GM10248 (cell line): ENCODE measurements at regions not wholly inside any gene's neighbourhood (a gene's known extent, or its start where the extent isn't known, plus 50 kb on each side); places are given as distances from the start of the nearest gene placed in this dataset.
"Not testable (repeated sequence)": the region's sequence is repeated elsewhere in the genome, so short reads cannot be mapped to it uniquely, and the experiment has no call there.

Experiments
- CTCF ChIA-PET: fragments of 300-600 bp; sonication (Branson Sonifier 250); formaldehyde crosslinking; extraction: SDS; loops from one replicate; lab custom pipeline; 2021; ENCODE audit warnings: antibody characterized with exemption; lab: Yijun Ruan, JAX
- POLR2A ChIA-PET: fragments of 350-650 bp; sonication (Branson Sonifier 250); formaldehyde crosslinking; extraction: SDS; loops from one replicate; lab custom pipeline; 2020; ENCODE audit warnings: antibody characterized with exemption; lab: Yijun Ruan, JAX
- DNase-seq: peaks from one replicate; pipeline ENCODE4 v3.0.0; 2012; ENCODE audit errors: extremely low spot score
- TF ChIP-seq, protein P1 (sequence below): IDR thresholded peaks from 2 replicates; pipeline ENCODE4 v1.5.1; 2012; ENCODE audit warnings: mild to moderate bottlenecking, low read depth; ENCODE audit errors: extremely low read depth, missing control alignments, control extremely low read depth

GRCh38 chr14:71165121-71166031 lies 258.1 kb downstream of the PCNX1 start:
- TF ChIP-seq, protein P1, sequence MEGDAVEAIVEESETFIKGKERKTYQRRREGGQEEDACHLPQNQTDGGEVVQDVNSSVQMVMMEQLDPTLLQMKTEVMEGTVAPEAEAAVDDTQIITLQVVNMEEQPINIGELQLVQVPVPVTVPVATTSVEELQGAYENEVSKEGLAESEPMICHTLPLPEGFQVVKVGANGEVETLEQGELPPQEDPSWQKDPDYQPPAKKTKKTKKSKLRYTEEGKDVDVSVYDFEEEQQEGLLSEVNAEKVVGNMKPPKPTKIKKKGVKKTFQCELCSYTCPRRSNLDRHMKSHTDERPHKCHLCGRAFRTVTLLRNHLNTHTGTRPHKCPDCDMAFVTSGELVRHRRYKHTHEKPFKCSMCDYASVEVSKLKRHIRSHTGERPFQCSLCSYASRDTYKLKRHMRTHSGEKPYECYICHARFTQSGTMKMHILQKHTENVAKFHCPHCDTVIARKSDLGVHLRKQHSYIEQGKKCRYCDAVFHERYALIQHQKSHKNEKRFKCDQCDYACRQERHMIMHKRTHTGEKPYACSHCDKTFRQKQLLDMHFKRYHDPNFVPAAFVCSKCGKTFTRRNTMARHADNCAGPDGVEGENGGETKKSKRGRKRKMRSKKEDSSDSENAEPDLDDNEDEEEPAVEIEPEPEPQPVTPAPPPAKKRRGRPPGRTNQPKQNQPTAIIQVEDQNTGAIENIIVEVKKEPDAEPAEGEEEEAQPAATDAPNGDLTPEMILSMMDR = no peak
- POLR2A ChIA-PET = no interaction called here
- DNase-seq = no peak
- CTCF ChIA-PET = interaction anchor here (0.7 to 1.6 kb wide), 7 partner anchors 8 to 690 kb away, joined by 3 to 8 read pairs (median 3); no protein-coding TSS in a partner anchor

DNA sequence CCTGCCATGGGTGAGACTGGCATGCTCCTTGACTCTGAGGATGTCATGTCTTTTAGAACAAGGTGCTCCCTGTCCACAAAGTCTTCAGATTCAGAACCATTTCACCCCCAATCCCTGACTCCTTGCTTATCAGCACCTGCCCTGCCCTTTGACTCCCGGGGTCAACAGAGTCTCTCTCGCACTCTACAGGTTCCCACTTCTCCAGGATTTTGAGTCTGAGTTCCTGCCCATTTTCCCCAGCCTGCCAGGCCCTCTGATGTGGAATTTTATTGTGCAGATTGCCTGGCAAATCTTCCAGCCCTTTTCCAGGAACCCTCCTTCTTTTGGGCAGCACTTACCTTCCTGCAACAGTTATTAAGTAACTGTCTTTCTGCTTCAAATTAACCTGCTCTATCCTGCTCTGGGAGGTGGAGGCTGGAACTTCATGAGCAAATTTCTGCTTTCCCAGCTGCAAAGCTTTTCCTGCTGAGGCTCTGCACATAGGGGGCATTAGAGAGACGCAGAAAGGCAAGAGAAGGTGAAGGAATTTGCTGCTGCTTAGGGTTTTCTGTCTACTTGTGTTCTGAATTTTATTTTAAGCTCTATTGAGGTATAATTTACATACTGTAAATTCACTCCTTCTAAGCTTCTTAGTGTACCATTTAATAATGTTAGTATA lies 259.1 kb downstream of the PCNX1 start:
- TF ChIP-seq, protein P1 = peak; percentile 68
- ChIA-PET CTCF (interaction anchor here (0.6 to 1.6 kb wide), 17 partner anchors 12 to 689 kb away, joined by 3 to 9 read pairs (median 4); no protein-coding TSS in a partner anchor), POLR2A (no interaction called here)
- no peak for DNase-seq

DNA sequence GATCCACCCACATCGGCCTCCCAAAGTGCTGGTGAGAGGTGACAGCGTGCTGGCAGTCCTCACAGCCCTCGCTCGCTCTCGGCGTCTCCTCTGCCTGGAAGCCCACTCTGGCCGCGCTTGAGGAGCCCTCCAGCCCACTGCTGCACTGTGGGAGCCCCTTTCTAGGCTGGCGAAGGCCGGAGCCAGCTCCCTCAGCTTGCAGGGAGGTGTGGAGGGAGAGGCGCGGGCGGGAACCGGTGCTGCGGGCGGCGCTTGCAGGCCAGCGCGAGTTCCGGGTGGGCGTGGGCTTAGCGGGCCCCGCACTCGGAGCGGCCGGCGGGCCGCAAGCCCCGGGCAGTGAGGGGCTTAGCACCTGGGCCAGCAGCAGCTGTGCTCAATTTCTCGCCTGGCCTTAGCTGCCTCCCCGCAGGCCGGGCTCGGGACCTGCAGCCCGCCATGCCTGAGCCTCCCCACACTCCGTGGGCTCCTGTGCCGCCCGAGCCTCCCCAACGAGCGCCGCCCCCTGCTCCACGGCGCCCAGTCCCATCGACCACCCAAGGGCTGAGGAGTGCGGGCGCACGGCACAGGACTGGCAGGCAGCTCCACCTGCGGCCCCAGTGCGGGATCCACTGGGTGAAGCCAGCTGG lies 260.2 kb downstream of the PCNX1 start:
- POLR2A ChIA-PET, DNase-seq: not testable (repeated sequence)
- CTCF ChIA-PET = interaction anchor here (0.8 to 1.6 kb wide), 9 partner anchors 12 to 687 kb away, joined by 3 to 9 read pairs (median 4); no protein-coding TSS in a partner anchor

GRCh38 chr14:71168161-71168560 lies 260.9 kb downstream of the PCNX1 start:
- POLR2A ChIA-PET, DNase-seq: not testable (repeated sequence)
- CTCF ChIA-PET = interaction anchor here (1.3 to 1.4 kb wide), 2 partner anchors 26 to 33 kb away, joined by 3 to 4 read pairs; no protein-coding TSS in a partner anchor

DNA sequence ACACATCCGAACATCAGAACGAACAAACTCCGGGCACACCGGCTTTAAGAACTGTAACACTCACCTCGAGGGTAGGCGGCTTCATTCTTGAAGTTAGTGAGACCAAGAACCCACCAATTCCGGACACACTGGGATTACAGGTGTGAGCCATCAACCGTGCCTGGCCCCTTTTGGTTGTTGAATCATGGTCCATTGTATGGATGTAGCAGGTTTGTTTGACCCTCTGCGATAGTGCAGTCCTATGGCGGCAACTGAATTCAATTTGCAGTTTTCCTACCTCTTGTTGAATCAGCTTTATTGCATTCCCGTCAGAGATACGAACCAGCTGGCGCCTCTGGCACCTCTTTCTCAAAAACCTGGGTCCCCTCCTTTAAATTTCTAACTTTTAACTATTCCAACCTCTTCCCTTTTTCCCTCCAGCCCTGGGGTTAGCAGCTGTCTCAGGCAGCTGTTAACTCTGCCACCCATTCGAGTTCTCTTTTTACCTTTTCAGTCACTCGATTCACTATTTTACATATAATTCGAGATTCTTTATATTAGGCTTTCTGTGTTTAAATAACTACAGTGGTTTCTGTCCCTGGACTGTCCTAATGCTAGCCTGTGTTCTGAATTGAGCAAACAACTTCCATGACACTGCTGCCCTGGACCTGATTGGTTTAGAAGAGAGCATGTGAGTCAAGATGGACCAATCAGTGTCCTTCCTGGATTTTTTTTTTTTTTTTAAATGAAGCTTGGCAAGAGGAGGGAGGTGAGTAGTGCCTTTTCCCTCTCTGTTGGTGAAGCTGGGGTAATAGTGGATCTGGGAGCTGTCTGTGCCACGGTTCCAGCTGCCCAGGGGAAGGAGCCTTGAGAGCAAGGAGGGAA lies 261.5 kb downstream of the PCNX1 start:
- POLR2A ChIA-PET = no interaction called here
- no peak for DNase-seq
- CTCF ChIA-PET = interaction anchor here (0.6 to 1.4 kb wide), 4 partner anchors 10 to 584 kb away, joined by 3 to 6 read pairs (median 4); no protein-coding TSS in a partner anchor
- TF ChIP-seq, protein P1 = no peak

GRCh38 chr14:71169861-71170260 lies 262.6 kb downstream of the PCNX1 start:
- no peak for DNase-seq
- CTCF ChIA-PET = interaction anchor here (1.1 kb wide), 1 partner anchor 11 kb away, joined by 6 read pairs; no protein-coding TSS in a partner anchor
- POLR2A ChIA-PET = no interaction called here
- TF ChIP-seq, protein P1 = no peak
